Mucosa of gallbladder (tissue), 1 donor: ENCODE measurements at regions not wholly inside any gene's neighbourhood (a gene's known extent, or its start where the extent isn't known, plus 50 kb on each side); places are given as distances from the start of the nearest gene placed in this dataset.

Source experiments
- DNase-seq: peaks from one replicate; pipeline ENCODE4 v3.0.0-alpha.2; 2020; ENCODE audit warnings: low spot score
- donor health status: DM: no; HTN: no; CAD: no.

- DNase-seq: no peak
Observed at GRCh38 chr10:61188691-61189090, 244.7 kb upstream of the RHOBTB1 start.

- no peak for DNase-seq
Observed at GRCh38 chr10:61188101-61188500, 244.1 kb upstream of the RHOBTB1 start.

- DNase-seq: no peak
Observed at GRCh38 chr10:61187601-61188000, 243.6 kb upstream of the RHOBTB1 start.

GRCh38 chr10:61186408-61186807 lies 242.4 kb upstream of the RHOBTB1 start:
- no peak for DNase-seq

- no peak for DNase-seq
Observed at GRCh38 chr10:61184429-61184828, 240.4 kb upstream of the RHOBTB1 start.

GRCh38 chr10:61183967-61184366 lies 240.0 kb upstream of the RHOBTB1 start:
- no peak for DNase-seq

- no peak for DNase-seq
Observed at GRCh38 chr10:61181832-61182231, 237.8 kb upstream of the RHOBTB1 start.

GRCh38 chr10:61179771-61180170 lies 235.8 kb upstream of the RHOBTB1 start:
- no peak for DNase-seq

GRCh38 chr10:61176424-61176823 lies 232.4 kb upstream of the RHOBTB1 start:
- no peak for DNase-seq

GRCh38 chr10:61175316-61175715 lies 231.3 kb upstream of the RHOBTB1 start:
- DNase-seq: no peak

GRCh38 chr10:61173450-61173849 lies 229.5 kb upstream of the RHOBTB1 start:
- DNase-seq: no peak

- DNase-seq: no peak
Observed at GRCh38 chr10:61172182-61172926, 228.4 kb upstream of the RHOBTB1 start.

- DNase-seq: no peak
Observed at GRCh38 chr10:61170594-61170993, 226.6 kb upstream of the RHOBTB1 start.

GRCh38 chr10:61169294-61169693 lies 225.3 kb upstream of the RHOBTB1 start:
- no peak for DNase-seq

- DNase-seq: no peak
Observed at GRCh38 chr10:61166489-61166888, 222.5 kb upstream of the RHOBTB1 start.

- DNase-seq: no peak
Observed at GRCh38 chr10:61166065-61166464, 222.1 kb upstream of the RHOBTB1 start.

- DNase-seq: no peak
Observed at GRCh38 chr10:61164458-61165160, 220.6 kb upstream of the RHOBTB1 start.

- DNase-seq: no peak
Observed at GRCh38 chr10:61163403-61163802, 219.4 kb upstream of the RHOBTB1 start.

- DNase-seq: no peak
Observed at GRCh38 chr10:61160253-61160652, 216.3 kb upstream of the RHOBTB1 start.

- no peak for DNase-seq
Observed at GRCh38 chr10:61159253-61159652, 215.3 kb upstream of the RHOBTB1 start.

- DNase-seq: no peak
Observed at GRCh38 chr10:61157182-61157581, 213.2 kb upstream of the RHOBTB1 start.

- no peak for DNase-seq
Observed at GRCh38 chr10:61153771-61154170, 209.8 kb upstream of the RHOBTB1 start.

- DNase-seq: no peak
Observed at GRCh38 chr10:61151059-61151458, 207.1 kb upstream of the RHOBTB1 start.
